Lung microvascular endothelial cell (primary cell): ENCODE measurements at regions not wholly inside any gene's neighbourhood (a gene's known extent, or its start where the extent isn't known, plus 50 kb on each side); places are given as distances from the start of the nearest gene placed in this dataset.

ENCODE experiments used
- DNase-seq, 2 donors: peaks; one replicate each; pipeline versions ENCODE4 v3.0.0 to v3.0.0-alpha.2; 2010; ENCODE audit warnings: low read depth in 2 of 2

GRCh38 chr5:178808886-178809285 is 50.9 kb upstream of the ZNF354B start:
- no peak for DNase-seq

DNA sequence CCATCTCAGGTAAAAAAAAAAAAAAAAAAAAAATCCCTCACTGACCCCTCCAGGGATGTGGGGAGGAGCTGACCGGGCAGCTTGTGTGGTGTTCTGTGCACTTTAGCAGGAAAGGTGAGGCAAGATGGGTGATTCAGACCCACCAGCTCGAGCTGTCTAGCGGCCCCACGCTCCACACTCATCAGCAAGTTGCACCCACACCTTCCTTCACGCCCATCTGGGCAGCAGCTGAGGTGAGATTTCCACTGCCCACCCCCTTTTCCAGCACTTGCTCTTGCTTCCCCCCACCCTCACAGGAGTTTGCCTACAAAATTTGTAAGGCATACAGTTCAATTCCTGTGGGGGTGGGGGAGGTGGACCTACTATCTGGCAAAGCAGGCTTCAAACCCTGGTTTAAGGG is 58.7 kb upstream of the ZNF354B start:
- no peak for DNase-seq

DNA sequence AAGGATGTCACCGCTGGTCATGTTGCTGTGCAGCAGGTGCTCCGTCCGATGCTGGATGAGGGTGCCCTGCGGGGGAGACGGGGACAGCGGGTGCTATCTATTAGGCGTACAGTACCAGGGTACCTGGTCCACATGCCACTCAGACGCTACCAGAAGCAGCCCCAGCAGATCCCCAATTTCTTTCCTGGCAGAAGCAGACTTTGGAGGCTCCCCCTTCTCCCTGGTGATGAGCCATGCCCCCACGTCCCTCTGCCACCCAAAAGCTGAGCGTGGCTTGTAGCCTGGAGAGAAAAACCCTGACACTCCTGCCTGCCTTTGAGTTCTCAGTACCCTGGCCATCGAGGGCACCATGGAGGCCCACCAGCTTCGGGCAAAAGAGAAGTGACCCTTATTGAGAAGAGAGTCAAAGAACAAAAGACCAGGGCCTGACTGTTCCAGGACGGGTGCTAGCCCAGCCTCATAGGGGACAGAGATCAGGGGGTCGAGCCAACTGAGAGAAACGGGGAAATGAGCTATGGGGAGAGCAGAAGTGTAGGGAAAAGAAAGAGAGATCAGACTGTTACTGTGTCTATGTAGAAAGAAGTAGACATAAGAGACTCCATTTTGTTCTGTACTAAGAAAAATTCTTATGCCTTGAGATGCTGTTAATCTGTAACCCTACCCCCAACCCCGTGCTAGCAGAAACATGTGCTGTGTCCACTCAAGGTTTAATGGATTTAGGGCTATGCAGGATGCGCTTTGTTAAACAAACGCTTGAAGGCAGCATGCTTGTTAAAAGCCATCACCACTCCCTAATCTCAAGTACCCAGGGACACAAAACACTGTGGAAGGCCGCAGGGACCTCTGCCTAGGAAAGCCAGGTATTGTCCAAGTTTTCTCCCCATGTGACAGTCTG is 62.0 kb upstream of the ZNF354B start:
- DNase-seq = no peak

GRCh38 chr5:178797101-178797521 is 62.6 kb upstream of the ZNF354B start:
- DNase-seq = no peak

DNA sequence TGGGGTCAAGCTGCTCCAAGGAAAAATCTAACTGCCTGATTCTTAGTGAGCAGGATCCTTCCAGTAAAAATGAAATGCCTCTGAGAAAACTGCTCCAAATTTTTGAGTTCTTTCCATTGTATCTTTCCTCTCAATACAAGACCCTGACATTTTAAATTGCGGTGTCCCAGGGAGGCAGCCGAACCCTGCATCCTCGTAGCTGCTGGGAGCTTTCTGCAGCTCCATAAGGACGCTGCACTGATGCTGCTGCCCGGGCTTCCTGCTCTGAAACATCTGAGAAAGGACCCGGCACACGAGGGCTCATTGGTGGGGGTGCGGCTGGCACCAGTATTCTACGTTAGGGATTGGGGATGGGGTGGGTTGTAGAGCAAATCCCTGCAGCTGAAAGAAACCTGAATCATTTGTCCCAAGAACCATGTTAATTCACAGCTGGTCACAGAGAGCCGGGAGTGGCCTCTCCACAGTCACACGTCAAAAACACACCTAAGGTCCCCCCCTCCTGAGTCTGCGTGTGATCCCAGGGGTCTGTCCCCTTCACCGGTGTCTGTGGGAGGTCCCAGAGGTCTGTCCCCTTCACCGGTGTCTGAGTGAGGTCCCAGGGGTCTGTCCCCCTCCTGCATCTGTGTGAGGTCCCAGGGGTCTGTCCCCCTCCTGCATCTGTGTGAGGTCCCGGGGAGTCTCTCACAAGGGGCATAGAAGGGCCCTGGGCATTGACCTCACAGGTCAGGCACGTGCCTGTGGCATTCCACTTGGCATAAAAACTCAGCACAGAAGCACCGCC is 63.4 kb upstream of the ZNF354B start:
- no peak for DNase-seq

GRCh38 chr5:178794433-178794832 is 64.0 kb upstream of the ZNF354A start:
- no peak for DNase-seq

DNA sequence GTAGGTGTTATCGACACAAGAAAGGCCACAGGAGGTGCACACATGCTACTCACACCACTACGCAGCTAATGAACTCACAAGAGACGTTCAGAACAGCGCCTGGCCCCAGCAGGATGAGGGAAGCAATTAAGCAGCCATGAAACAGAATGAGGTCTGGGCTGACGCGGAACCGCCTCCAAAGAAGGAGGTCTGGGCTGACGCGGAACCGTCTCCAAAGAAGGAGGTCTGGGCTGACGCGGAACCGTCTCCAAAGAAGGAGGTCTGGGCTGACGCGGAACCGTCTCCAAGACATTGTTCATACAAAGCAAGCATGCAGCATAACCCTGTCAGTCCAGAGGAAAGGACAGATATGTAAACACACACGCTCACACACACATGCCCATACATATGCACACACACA is 63.2 kb upstream of the ZNF354A start:
- DNase-seq = no peak

DNA sequence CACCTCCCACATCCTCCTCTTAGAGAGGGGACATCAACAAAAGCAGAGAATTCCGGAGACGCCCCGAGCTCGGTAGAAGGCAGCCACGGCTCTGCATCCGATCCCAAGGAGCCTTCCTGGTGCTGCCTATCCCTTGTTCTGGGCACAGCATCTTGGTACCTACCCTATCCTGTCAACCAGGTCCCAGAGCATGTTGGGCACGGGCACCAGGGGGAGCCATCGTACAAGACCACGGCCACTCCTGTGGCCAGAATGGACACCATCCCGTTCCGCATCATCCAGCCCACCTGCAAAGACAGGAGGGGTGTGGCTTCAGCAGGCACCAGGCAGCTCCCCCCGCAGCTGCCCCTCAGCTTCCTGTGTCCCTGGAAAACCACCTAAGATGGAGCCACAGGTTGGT is 62.7 kb upstream of the ZNF354A start:
- DNase-seq = peak in 1 of 2 donors; percentile 6

- no peak for DNase-seq
Observed at GRCh38 chr5:178791976-178792375, 61.5 kb upstream of the ZNF354A start.

DNA sequence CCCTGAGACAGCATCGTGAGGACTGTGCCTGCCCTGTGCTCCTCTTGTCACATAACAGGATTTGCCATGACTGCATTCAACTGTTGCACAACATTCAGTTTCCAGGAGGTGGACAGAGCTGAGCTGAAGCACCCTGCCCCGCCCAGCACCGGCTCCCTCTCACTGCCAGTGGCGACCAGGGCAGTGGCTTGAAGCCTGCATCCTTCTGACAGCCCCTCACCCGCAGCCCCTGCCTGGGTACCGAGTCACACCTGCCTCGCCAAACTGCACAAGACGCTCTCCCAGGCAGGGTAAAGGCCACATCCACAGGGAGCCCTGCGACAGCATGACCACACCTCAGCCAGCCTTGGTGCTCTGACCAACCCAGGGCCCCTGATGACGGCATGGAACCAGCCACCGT is 59.9 kb upstream of the ZNF354A start:
- DNase-seq = no peak

GRCh38 chr5:178788381-178789085 is 58.1 kb upstream of the ZNF354A start:
- no peak for DNase-seq

- no peak for DNase-seq
Observed at GRCh38 chr5:178787889-178788288, 57.4 kb upstream of the ZNF354A start.

DNA sequence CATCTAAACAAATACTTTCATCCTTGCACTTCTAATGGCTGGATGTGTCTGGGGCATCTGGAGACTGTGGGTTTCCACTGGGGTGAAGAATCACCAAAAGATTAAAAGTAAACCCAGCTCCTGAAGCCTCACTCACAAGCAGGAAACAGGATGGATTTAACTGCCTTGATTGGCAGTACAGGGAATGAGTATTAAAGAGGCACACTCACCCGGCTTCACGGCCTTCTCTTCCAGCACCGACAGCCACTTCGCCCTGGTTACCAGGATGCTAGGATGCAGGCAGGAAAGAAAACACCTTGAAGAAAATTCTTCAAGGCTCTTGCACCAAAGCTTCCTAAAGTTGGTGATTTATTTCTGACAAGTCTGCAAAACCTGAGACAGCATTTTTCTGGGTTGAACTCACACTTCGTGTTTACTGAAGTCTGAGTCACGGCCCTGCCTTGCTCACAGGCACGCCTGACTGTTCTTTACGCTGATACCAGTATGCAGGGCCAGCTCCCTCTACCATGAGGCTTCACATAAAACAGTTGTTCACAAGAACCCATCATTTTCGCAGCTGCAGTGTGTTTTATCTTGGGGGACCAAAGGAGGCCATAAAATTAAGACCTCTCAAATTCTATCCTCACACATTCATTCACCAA is 56.5 kb upstream of the ZNF354A start:
- DNase-seq = no peak

- DNase-seq = no peak
Observed at GRCh38 chr5:178786417-178786816, 56.0 kb upstream of the ZNF354A start.

- no peak for DNase-seq
Observed at GRCh38 chr5:178785999-178786398, 55.5 kb upstream of the ZNF354A start.

DNA sequence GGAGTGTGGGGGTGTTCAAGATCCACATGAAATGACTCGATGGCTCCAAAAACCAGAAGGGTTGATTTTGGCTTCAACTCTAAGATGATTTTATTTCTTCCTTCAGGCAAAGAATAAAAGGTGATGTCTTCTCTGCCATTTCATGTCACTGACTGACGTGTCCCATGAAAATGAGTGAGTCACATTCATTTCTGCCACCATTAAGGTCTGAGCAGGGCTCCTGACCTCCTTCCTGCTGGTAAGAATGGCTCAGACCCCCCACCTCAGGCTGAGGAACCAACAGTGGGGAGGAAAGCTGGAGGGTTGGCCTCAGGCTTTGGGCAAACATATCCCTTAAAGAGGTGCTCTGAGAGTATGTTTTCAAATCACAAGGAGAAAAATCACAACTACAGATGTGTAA is 53.9 kb upstream of the ZNF354A start:
- no peak for DNase-seq

DNA sequence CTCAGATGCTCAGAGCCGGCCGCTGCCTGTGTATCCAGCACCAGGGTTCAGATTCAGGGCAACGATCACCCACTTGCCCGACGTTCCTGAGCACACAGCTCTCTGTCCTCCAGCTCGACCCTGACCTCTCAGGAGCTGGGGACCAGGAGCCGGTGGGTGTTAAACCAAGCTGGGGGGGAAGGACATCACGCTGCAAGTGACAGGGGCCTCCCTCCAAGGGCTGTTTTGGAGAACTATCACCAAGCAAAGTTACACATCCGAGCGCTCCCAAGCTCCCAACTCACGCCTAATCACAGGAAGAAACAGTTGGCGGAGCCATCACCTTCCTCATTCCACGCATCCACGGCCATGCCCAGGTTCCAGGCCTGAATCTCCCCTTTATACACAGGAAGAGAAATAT is 51.5 kb upstream of the ZNF354A start:
- DNase-seq = no peak

DNA sequence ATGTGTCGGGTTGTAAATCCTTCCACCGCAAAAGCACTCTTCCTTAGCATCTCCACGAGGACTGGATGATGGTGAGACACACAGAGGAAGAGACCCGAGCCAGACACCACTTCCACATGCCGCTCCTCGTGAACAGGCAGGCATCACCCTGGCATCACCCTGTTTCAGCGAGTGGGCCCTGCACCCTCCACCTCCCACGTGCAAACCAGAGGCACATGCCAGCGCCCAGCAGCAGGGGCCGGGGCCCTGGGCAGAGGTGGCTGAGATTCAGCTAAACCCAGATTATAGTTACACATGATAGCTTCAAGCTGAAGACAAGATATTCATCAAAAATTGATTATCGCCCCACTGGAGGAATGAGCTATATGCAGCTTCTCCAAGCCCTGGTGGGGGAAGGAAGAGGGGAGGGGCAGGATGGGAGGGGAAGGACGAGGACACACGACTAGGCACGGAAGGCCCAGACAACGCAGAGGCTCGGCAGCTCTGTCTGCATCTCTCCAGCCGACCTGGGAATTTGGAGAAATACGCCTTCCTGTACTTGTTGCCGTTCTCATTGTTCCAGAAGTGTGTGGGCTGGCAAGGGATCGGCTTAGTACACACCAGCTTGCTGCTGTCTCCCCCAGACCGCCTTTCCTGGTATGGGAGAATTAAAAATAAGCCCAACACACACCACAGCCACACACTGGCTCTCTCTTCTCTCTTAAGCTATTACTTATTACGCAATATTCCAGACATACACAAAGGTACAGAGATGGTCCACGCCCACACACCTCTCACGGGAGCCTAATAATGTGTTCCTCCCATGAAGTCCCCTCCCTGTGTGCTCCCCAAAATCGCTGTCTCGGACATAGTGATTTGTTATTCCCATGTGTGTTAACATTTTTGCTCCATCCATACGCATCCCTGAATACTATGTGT is 50.4 kb upstream of the ZNF354A start:
- no peak for DNase-seq
